Chondrocyte (in vitro differentiated cells): ENCODE measurements at regions not wholly inside any gene's neighbourhood (a gene's known extent, or its start where the extent isn't known, plus 50 kb on each side); places are given as distances from the start of the nearest gene placed in this dataset.

ENCODE experiments used
- DNase-seq: peaks from one replicate; pipeline ENCODE4 v3.0.0; 2021; ENCODE audit warnings: mixed read lengths, low spot score
- H3K27ac Mint-ChIP-seq: one replicate; pipeline ENCODE4 v1.8.0; 2021; ENCODE audit warnings: mild to moderate bottlenecking, moderate library complexity, mixed read lengths; ENCODE audit not compliant: unreplicated experiment
- H3K27me3 Mint-ChIP-seq: 2 replicates; pipeline ENCODE4 v1.8.0; 2021; ENCODE audit warnings: low read depth, mixed read lengths
- H3K36me3 Mint-ChIP-seq: 2 replicates; pipeline ENCODE4 v1.8.0; 2021; ENCODE audit warnings: low read depth, mixed read lengths
- H3K4me1 Mint-ChIP-seq: 2 replicates; pipeline ENCODE4 v1.8.0; 2021; ENCODE audit warnings: low read depth, mild to moderate bottlenecking, mixed read lengths
- H3K4me3 Mint-ChIP-seq: one replicate; pipeline ENCODE4 v1.8.0; 2021; ENCODE audit warnings: mild to moderate bottlenecking, moderate library complexity, mixed read lengths; ENCODE audit not compliant: unreplicated experiment
- H3K9me3 Mint-ChIP-seq: 2 replicates; pipeline ENCODE4 v1.8.0; 2021; ENCODE audit warnings: low read depth, mixed read lengths
- TF ChIP-seq, protein P1 (sequence below): fragments of 200-600 bp; sonication (generic); IDR thresholded peaks from 2 replicates; pipeline ENCODE4 v1.5.0; 2021; ENCODE audit warnings: antibody characterized with exemption, mild to moderate bottlenecking, moderate library complexity

DNA sequence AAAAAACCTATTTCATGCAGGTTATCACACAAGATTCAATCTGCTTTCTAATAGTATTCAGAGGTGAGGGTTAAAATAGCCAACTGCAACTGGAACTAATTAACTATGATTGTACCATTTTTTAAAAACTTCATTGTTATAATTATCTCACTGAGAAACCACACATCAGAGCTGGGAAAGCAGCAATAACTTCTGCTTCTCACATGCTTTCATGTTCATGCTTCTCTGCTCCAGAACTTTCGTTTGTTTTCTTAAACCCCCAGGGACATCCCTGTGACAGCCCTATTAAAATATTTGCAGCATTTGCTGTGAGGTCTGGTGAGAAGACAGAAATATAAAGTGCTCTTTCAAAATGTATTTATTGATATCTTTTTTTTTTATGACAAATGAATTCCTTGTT is 389.0 kb upstream of the SORCS1 start:
- TF ChIP-seq, protein P1, sequence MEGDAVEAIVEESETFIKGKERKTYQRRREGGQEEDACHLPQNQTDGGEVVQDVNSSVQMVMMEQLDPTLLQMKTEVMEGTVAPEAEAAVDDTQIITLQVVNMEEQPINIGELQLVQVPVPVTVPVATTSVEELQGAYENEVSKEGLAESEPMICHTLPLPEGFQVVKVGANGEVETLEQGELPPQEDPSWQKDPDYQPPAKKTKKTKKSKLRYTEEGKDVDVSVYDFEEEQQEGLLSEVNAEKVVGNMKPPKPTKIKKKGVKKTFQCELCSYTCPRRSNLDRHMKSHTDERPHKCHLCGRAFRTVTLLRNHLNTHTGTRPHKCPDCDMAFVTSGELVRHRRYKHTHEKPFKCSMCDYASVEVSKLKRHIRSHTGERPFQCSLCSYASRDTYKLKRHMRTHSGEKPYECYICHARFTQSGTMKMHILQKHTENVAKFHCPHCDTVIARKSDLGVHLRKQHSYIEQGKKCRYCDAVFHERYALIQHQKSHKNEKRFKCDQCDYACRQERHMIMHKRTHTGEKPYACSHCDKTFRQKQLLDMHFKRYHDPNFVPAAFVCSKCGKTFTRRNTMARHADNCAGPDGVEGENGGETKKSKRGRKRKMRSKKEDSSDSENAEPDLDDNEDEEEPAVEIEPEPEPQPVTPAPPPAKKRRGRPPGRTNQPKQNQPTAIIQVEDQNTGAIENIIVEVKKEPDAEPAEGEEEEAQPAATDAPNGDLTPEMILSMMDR, result no peak
- Mint-ChIP-seq H3K9me3 (peaks cover 18% of the 10 kb centered on the region), H3K27ac (no peak overlapping the region), H3K36me3 (no peaks in the 10 kb centered on the region), H3K27me3 (no peaks in the 10 kb centered on the region), H3K4me3 (no peak overlapping the region), H3K4me1 (peaks cover 18% of the 10 kb centered on the region)
- no peak for DNase-seq

- Mint-ChIP-seq H3K36me3 (no peaks in the 10 kb centered on the region), H3K4me1 (peaks cover 18% of the 10 kb centered on the region), H3K9me3 (peaks cover 17% of the 10 kb centered on the region), H3K27ac (no peak overlapping the region), H3K4me3 (no peak overlapping the region), H3K27me3 (no peaks in the 10 kb centered on the region)
- TF ChIP-seq, protein P1, result no peak
- no peak for DNase-seq
Observed at GRCh38 chr10:107552963-107553362, 388.5 kb upstream of the SORCS1 start.

DNA sequence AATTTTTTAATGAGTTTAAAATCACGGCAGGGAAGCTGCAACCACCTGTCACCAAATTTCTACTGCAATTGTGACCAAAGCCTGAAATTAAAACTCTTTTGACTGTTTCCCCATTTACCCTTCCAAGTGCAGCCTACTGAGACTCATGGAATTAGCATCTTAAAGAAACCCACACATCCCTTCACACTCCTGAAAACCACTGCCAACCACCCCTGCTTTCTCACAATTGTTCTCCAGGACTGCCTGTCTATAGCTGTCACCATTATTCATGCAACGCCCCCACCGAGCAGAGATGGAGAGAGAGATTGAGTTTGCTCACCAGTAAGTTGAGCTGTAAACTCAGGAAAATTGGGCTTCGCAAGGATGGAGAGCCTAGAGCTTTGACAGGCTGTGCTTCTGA is 383.8 kb upstream of the SORCS1 start:
- TF ChIP-seq, protein P1, result no peak
- no peaks in the 10 kb centered on the region for H3K36me3 Mint-ChIP-seq
- peaks cover 17% of the 10 kb centered on the region for H3K9me3 Mint-ChIP-seq
- H3K4me1 Mint-ChIP-seq, result peaks cover 6% of the 10 kb centered on the region
- no peak overlapping the region for H3K27ac Mint-ChIP-seq
- H3K27me3 Mint-ChIP-seq, result no peaks in the 10 kb centered on the region
- no peak for DNase-seq
- no peak overlapping the region for H3K4me3 Mint-ChIP-seq

- TF ChIP-seq, protein P1, result no peak
- no peak for DNase-seq
- Mint-ChIP-seq H3K36me3 (no peaks in the 10 kb centered on the region), H3K9me3 (peaks cover 17% of the 10 kb centered on the region), H3K27ac (no peak overlapping the region), H3K27me3 (no peaks in the 10 kb centered on the region), H3K4me3 (no peak overlapping the region), H3K4me1 (peaks cover 3% of the 10 kb centered on the region)
Observed at GRCh38 chr10:107546986-107547385, 382.5 kb upstream of the SORCS1 start.

GRCh38 chr10:107546284-107546683 is 381.8 kb upstream of the SORCS1 start:
- no peak for DNase-seq
- no peak overlapping the region for H3K27ac Mint-ChIP-seq

More at GRCh38 chr10:107546284-107546683, 381.8 kb upstream of the SORCS1 start:
- Mint-ChIP-seq H3K36me3 (no peaks in the 10 kb centered on the region), H3K27me3 (no peaks in the 10 kb centered on the region), H3K4me3 (no peak overlapping the region), H3K9me3 (peaks cover 17% of the 10 kb centered on the region), H3K4me1 (peaks cover 3% of the 10 kb centered on the region)
- TF ChIP-seq, protein P1, result no peak
